ENCODE measurements at regions not wholly inside any gene's neighbourhood (a gene's known extent, or its start where the extent isn't known, plus 50 kb on each side); places are given as distances from the start of the nearest gene placed in this dataset.
A peak's percentile ranks its signal among the peaks of the same experiment; 100 is the strongest.

DNA sequence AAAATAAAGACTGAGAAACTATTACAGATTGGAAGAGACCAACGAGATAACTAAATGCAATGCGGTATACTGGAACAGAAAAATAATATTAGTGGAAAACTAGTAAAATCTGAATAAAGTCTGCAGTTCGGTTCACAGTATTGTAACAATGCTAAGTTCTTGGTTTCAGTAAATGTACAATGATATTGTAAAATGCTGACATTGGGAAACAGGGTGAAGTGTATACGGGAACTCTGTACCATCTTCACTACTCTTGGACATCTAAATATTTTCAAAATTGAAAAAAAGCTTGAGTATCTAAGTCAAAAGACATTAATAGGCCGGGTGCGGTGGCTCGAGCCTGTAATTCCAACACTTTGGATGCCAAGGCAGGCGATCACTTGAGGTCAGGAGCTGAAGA lies 120.9 kb upstream of the KCNMB2 start:
- no peak for DNase-seq (ENCODE audit: low read depth)
- no peak overlapping the region for H3K4me3 ChIP-seq (ENCODE audit: control insufficient read depth, low read depth, low read length)
- TF ChIP-seq, protein P1, sequence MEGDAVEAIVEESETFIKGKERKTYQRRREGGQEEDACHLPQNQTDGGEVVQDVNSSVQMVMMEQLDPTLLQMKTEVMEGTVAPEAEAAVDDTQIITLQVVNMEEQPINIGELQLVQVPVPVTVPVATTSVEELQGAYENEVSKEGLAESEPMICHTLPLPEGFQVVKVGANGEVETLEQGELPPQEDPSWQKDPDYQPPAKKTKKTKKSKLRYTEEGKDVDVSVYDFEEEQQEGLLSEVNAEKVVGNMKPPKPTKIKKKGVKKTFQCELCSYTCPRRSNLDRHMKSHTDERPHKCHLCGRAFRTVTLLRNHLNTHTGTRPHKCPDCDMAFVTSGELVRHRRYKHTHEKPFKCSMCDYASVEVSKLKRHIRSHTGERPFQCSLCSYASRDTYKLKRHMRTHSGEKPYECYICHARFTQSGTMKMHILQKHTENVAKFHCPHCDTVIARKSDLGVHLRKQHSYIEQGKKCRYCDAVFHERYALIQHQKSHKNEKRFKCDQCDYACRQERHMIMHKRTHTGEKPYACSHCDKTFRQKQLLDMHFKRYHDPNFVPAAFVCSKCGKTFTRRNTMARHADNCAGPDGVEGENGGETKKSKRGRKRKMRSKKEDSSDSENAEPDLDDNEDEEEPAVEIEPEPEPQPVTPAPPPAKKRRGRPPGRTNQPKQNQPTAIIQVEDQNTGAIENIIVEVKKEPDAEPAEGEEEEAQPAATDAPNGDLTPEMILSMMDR (conservative IDR thresholded peaks at IDR 0.05; ENCODE audit: control insufficient read depth, insufficient read depth, low read depth, low read length): no peak

DNA sequence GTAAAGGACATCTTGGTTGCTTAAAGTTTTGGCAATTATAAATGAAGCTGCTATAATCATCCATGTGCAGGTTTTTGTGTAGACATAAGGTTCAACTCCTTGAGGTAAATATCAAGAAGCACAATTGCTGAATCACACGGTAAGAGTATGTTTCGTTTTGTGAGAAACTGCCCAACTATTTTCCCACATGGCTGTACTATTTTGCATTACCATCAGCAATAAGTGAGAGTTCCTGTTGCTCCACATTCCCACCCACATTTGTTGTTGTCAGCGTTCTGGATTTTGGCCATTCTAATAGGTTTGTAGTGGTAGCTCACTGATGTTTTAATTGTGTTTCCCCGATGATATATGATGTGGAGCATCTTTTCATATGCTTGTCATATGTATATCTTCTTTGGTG lies 118.5 kb upstream of the KCNMB2 start:
- TF ChIP-seq, protein P1 (conservative IDR thresholded peaks at IDR 0.05; ENCODE audit: control insufficient read depth, insufficient read depth, low read depth, low read length): no peak
- DNase-seq (ENCODE audit: low read depth): peak; percentile 18
- H3K4me3 ChIP-seq (ENCODE audit: control insufficient read depth, low read depth, low read length): no peak overlapping the region

DNA sequence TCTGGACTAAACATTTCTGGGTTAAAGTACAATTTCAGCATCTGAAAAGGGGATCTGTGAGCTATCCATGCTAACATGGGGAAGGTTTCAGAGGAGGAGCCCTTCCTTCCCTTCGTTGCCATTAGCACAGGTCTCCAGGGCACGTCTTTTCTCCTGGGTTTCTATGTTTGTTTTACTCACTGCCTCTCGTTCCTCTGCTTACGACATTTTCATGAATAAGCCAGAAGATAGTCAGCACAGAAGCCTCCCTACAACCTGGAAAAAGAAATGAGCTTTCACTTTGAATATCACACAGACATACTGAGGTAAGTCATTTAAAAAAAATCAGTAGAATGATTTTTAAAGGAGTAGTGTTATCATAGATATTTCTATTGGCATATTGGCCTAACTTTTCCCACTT lies 117.2 kb upstream of the KCNMB2 start:
- no peak overlapping the region for H3K4me3 ChIP-seq (ENCODE audit: control insufficient read depth, low read depth, low read length)
- DNase-seq (ENCODE audit: low read depth): peak; percentile 80
- TF ChIP-seq, protein P1 (conservative IDR thresholded peaks at IDR 0.05; ENCODE audit: control insufficient read depth, insufficient read depth, low read depth, low read length): no peak

DNA sequence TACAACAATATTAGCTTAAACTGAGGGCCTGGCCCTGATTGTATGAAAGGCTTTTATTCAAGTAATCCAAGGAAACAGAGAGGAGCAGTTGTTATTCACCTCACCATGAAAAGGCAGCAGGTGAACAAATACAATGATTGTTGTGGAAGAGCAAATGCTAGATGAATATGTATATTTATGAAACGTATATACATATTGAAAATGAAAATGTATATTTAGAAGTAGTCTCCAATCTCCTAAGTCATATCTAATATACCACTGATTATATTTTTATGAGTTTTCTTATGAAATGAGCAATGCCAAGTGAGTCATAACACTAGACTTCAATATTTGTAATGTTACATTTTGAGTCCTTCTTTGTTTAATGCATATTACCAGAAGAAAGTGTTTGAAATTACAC lies 116.2 kb upstream of the KCNMB2 start:
- DNase-seq (ENCODE audit: low read depth): no peak
- TF ChIP-seq, protein P1 (conservative IDR thresholded peaks at IDR 0.05; ENCODE audit: control insufficient read depth, insufficient read depth, low read depth, low read length): no peak
- H3K4me3 ChIP-seq (ENCODE audit: control insufficient read depth, low read depth, low read length): no peak overlapping the region

DNA sequence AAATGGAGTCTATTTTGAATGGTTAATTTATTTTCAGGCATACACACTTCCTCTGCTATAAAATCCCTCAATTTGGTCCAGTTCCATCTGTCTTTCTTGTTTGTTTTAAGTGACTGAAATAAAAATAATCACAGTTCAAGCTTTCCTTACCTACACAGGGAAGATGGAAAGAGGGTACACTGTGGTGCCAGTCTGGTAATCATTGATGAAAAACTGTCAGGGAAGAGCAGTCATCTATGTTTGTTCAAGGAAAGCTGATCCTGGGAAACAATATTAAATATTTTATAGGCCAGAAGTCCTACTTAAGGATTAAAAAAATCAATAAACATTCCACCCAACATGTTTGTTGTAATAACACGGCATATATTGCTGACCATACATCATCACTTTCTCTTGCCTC lies 115.2 kb upstream of the KCNMB2 start:
- no peak for DNase-seq (ENCODE audit: low read depth)
- H3K4me3 ChIP-seq (ENCODE audit: control insufficient read depth, low read depth, low read length): no peak overlapping the region
- TF ChIP-seq, protein P1 (conservative IDR thresholded peaks at IDR 0.05; ENCODE audit: control insufficient read depth, insufficient read depth, low read depth, low read length): no peak

DNA sequence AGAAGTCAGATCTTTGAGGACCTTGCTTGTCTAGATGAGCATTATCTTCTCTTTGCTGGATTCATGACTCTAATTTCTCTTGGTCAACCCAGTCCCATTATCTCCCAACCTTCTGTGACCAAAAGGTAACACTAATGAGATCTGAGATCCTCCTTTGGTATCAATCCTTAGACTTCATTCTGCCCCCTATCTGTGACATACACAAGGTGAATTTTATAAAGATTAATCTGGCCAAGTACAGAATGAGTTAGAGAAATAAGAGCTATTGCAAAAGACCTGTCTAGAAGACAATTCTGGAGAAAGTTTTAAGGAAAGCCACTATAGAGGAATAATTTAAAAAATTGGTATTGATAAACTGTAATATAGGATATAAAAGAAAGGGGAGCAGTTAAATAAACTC lies 113.8 kb upstream of the KCNMB2 start:
- no peak for DNase-seq (ENCODE audit: low read depth)
- no peak overlapping the region for H3K4me3 ChIP-seq (ENCODE audit: control insufficient read depth, low read depth, low read length)
- TF ChIP-seq, protein P1 (conservative IDR thresholded peaks at IDR 0.05; ENCODE audit: control insufficient read depth, insufficient read depth, low read depth, low read length): no peak

DNA sequence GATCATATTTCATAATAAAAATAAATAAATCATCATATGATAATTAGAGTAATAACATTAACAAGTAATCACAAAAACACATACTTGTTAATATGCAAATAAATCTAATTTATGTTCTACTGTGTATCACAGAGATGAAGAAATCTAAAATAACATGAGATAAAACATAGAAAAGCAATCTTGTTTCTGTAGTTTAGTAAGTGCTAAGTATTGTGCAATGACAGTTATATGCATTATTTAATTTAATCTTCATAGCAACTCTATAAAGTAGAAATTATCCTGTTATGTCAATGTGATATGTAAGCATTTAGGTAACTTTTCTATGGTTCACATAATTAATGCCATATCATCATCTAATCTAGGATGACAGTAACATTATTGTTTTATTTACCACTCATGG lies 108.2 kb upstream of the KCNMB2 start:
- no peak overlapping the region for H3K4me3 ChIP-seq (ENCODE audit: control insufficient read depth, low read depth, low read length)
- DNase-seq (ENCODE audit: low read depth): no peak
- TF ChIP-seq, protein P1 (conservative IDR thresholded peaks at IDR 0.05; ENCODE audit: control insufficient read depth, insufficient read depth, low read depth, low read length): no peak
